T-cell (primary cell): ENCODE measurements at regions not wholly inside any gene's neighbourhood (a gene's known extent, or its start where the extent isn't known, plus 50 kb on each side); places are given as distances from the start of the nearest gene placed in this dataset.

Experiments
- ATAC-seq, 4 experiments: fragments of 200-7000 bp in 3 of 4; fragments of 150-1000 bp in 1 of 4; cut with Tn5 transposase; replicated peaks in 1 of 4; 1 replicate in 3 of 4; 2 replicates in 1 of 4; pipeline ENCODE4 v1.10.0; 2021; ENCODE audit warnings: moderate library complexity in 3 of 4, mild to moderate bottlenecking in 2 of 4, moderate number of reproducible peaks in 1 of 4
- CTCF ChIA-PET, 2 donors: fragments of 300-600 bp; sonication (Branson Sonifier 250); formaldehyde crosslinking; loops; one replicate each; lab custom pipeline; 2022; ENCODE audit warnings: antibody characterized with exemption in 2 of 2; lab: Charles Lee
- POLR2A ChIA-PET, 2 donors: fragments of 300-600 bp; sonication (Branson Sonifier 250); formaldehyde crosslinking; loops; one replicate each; lab custom pipeline; 2022; ENCODE audit warnings: antibody characterized with exemption in 2 of 2; lab: Charles Lee
- DNase-seq, 35 experiments: peaks; one replicate each; pipeline versions ENCODE4 v3.0.0 to v3.0.0-alpha.2; 2013 to 2023
- H3K27ac ChIP-seq: one replicate; pipeline ENCODE4 v1.5.1; 2013; ENCODE audit warnings: low read length
- H3K27me3 ChIP-seq, 2 experiments: replicated peaks in 1 of 2; 1 replicate in 1 of 2; 2 replicates in 1 of 2; pipeline versions ENCODE4 v1.6.1 to v1.7.0; 2013; ENCODE audit warnings: low read length in 1 of 2, mixed read lengths in 1 of 2; ENCODE audit not compliant: control insufficient read depth in 2 of 2, insufficient read depth in 2 of 2; ENCODE audit errors: extremely low read depth in 1 of 2
- H3K36me3 ChIP-seq, 2 donors: 1 replicate in 1 of 2; 2 replicates in 1 of 2; pipeline versions ENCODE4 v1.6.1 to v1.7.0; 2013; ENCODE audit warnings: low read length in 1 of 2; ENCODE audit not compliant: control insufficient read depth in 2 of 2, insufficient read depth in 1 of 2; ENCODE audit errors: extremely low read depth in 1 of 2
- H3K4me1 ChIP-seq, 2 experiments: 1 replicate in 1 of 2; 2 replicates in 1 of 2; pipeline versions ENCODE4 v1.6.1 to v1.7.0; 2013; ENCODE audit warnings: low read length in 2 of 2, mixed read lengths in 1 of 2; ENCODE audit not compliant: insufficient read depth in 2 of 2, control insufficient read depth in 1 of 2; ENCODE audit errors: extremely low read depth in 1 of 2
- H3K4me3 ChIP-seq, 2 donors: 1 replicate in 1 of 2; 2 replicates in 1 of 2; pipeline versions ENCODE4 v1.5.1 to v1.7.0; 2013; ENCODE audit warnings: mild to moderate bottlenecking in 2 of 2, low read length in 1 of 2, moderate library complexity in 1 of 2; ENCODE audit not compliant: control insufficient read depth in 1 of 2; ENCODE audit errors: extremely low read depth in 1 of 2
- H3K9me3 ChIP-seq: 2 replicates; pipeline ENCODE4 v1.7.0; 2013
- H3K27ac Mint-ChIP-seq, 2 donors: one replicate each; pipeline ENCODE4 v1.8.0; 2020 to 2021; ENCODE audit warnings: mild to moderate bottlenecking in 2 of 2, mixed read lengths in 2 of 2
- H3K27me3 Mint-ChIP-seq, 2 donors: one replicate each; pipeline ENCODE4 v1.8.0; 2021 to 2022; ENCODE audit warnings: mixed read lengths in 2 of 2
- H3K36me3 Mint-ChIP-seq: one replicate; pipeline ENCODE4 v1.8.0; 2021; ENCODE audit warnings: mixed read lengths
- H3K4me1 Mint-ChIP-seq, 3 donors: one replicate each; pipeline ENCODE4 v1.8.0; 2020 to 2022; ENCODE audit warnings: mixed read lengths in 3 of 3, mild to moderate bottlenecking in 1 of 3
- H3K4me3 Mint-ChIP-seq, 3 donors: one replicate each; pipeline ENCODE4 v1.8.0; 2020 to 2022; ENCODE audit warnings: mild to moderate bottlenecking in 3 of 3, mixed read lengths in 3 of 3, moderate library complexity in 3 of 3
- H3K9me3 Mint-ChIP-seq, 3 donors: one replicate each; pipeline ENCODE4 v1.8.0; 2020 to 2022; ENCODE audit warnings: mixed read lengths in 3 of 3
- WGBS: methylation state at CpG from one replicate; pipeline ENCODE4 v1.1.5; 2013; ENCODE audit warnings: missing lambda C conversion rate; ENCODE audit not compliant: insufficient coverage; 5-methylcytosine and 5-hydroxymethylcytosine counted together

DNA sequence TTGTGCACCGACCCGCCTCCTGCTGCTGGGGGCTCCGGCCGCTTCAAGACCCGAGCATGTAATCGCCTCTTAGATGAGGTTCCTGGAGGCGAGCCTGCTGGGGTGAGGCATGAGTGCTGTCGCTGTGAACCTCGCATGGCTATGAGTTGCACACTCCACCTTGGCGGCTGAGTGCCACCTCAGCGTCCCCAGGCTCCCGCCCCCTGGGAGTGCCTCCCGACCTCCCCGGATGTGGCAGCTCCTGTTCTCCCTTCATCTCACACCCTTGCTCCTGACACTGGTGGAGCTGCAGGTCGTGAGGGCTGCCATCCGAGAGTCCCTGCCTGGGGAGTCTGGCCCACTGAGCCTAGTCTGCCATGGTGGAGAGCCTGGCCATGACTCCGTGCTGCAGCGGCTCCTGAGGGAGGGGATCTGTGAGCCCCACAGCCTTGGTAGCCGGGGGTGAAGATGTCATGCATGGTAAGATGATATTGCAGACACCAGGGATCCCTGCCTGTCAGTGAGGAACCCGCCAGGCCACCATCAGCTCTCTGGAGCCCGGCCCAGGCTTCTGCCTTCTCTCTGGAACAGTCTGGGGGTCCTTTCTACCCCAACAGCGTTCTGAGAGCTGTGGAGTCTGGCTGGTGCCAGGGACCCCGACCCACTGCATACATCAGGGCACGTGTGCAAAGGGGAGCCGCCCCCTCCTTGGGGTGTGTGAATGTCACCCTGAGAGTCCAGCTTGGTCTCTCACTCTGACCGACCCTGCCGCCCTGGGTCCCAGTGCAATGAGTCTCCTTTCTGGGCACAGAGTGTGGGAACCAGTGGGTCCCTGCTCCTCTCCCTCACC is 61.6 kb upstream of the HS6ST1 start:
- Histone ChIP-seq H3K4me3 (no peak overlapping the region), H3K27me3 (peaks cover 0 to 68% of the 10 kb centered on the region in 2 experiments), H3K9me3 (no peaks in the 10 kb centered on the region), H3K27ac (no peak overlapping the region), H3K36me3 (no peaks in the 10 kb centered on the region), H3K4me1 (peaks cover 0 to 16% of the 10 kb centered on the region in 2 experiments)
- no peaks in the 10 kb centered on the region for H3K36me3 Mint-ChIP-seq
- H3K27ac Mint-ChIP-seq: no peak overlapping the region
- WGBS: 83% methylated on average over 26 of the region's 27 CpGs
- peaks cover 0 to 4% (median 3%) of the 10 kb centered on the region in 3 donors for H3K4me1 Mint-ChIP-seq
- ChIA-PET POLR2A (no interaction called here), CTCF (no interaction called here)
- H3K9me3 Mint-ChIP-seq: no peaks in the 10 kb centered on the region
- no peak for ATAC-seq
- H3K4me3 Mint-ChIP-seq: no peak overlapping the region
- peaks cover 0 to 3% of the 10 kb centered on the region in 2 donors for H3K27me3 Mint-ChIP-seq
- DNase-seq: peak in 2 of 35 experiments; percentile 3 to 22

DNA sequence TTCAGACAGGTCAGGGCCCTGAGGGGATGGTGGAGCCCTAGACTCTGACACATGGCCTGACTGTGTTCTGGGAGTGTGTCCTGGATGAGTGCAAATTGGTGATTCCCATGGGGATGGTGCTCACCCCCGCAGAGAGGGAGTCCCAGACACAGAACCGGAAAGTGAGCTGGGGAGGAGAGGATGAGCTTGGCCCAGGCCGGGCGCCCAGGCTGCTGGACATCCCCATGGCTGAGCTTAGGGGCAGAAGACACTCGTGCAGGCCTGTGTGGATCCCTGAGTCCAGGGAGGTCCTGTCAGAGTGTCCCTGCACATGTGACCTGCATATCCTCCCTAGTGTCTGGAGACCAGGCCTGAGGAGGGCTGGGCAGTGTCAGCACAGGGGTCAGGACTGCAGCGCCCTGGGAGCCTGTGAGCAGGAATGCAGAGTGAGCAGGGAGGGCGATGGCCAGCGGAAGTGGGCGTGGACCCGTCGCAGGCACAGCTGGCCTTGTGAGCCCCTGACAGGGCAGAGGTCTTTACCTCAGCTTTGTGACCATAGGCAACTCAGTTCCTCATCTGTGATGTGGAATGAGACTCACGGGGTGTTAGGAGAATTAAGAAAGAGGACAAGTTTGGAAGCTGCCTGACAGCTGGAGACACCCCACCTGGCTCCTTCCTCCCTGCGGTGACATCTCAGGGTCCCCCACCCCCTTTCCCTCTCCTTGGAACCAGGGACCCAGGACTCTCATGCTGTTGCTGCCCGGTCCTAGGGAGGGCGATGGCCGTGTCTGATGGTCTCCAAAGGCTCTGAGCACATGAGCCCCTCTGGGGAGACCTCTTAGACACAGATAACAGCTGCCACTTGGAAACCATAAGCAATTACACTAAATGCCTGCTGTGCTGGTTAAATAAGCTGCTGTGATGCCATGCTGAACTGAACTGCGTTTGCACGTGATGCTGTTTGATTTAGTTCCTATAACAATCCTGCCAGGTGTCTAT is 62.6 kb upstream of the HS6ST1 start:
- H3K36me3 Mint-ChIP-seq: no peaks in the 10 kb centered on the region
- no peaks in the 10 kb centered on the region for H3K9me3 Mint-ChIP-seq
- Histone ChIP-seq H3K36me3 (no peaks in the 10 kb centered on the region), H3K4me1 (peaks cover 0 to 16% of the 10 kb centered on the region in 2 experiments), H3K27me3 (peaks cover 0 to 68% of the 10 kb centered on the region in 2 experiments), H3K4me3 (no peak overlapping the region), H3K9me3 (no peaks in the 10 kb centered on the region), H3K27ac (no peak overlapping the region)
- peaks cover 0 to 4% (median 3%) of the 10 kb centered on the region in 3 donors for H3K4me1 Mint-ChIP-seq
- H3K4me3 Mint-ChIP-seq: no peak overlapping the region
- CTCF ChIA-PET: interaction anchor here in 1 of 2 donors (0.7 kb wide), 1 partner anchor 9 kb away, joined by 3 read pairs; no protein-coding TSS in a partner anchor
- POLR2A ChIA-PET: no interaction called here
- peaks cover 0 to 3% of the 10 kb centered on the region in 2 donors for H3K27me3 Mint-ChIP-seq
- ATAC-seq (no peak), DNase-seq (no peak)
- 86% methylated on average over 14 of the region's 18 CpGs for WGBS
- no peak overlapping the region for H3K27ac Mint-ChIP-seq

DNA sequence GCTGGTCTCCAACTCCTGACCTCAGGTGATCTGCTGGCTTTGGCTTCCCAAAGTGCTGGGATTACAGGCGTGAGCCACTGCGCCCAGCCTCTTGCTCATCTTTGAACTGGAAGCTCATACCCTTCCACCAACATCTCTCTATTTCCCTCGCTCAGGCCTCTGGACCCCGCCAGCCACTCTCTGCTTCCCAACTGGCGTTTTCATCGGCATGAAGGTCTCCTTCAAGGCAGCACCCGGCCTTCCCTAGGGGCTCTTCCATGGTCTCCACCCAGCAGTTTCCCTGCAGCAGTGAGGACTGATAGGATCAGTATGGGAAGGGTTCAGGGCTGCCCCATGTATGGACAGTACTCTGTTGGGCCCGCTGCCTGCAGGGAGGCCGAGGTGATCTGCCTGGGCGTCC is 65.8 kb upstream of the HS6ST1 start:
- no peak overlapping the region for H3K4me3 ChIP-seq
- H3K9me3 ChIP-seq: no peaks in the 10 kb centered on the region
- no peaks in the 10 kb centered on the region for H3K36me3 Mint-ChIP-seq
- H3K4me1 ChIP-seq: peaks cover 0 to 16% of the 10 kb centered on the region in 2 experiments
- no peak overlapping the region for H3K27ac Mint-ChIP-seq
- H3K27ac ChIP-seq: no peak overlapping the region
- 94% methylated on average over 8 of the region's 10 CpGs for WGBS
- H3K27me3 Mint-ChIP-seq: peaks cover 0 to 4% of the 10 kb centered on the region in 2 donors
- DNase-seq: no peak
- no peak for ATAC-seq
- CTCF ChIA-PET: no interaction called here
- no peaks in the 10 kb centered on the region for H3K36me3 ChIP-seq
- no peaks in the 10 kb centered on the region for H3K9me3 Mint-ChIP-seq
- H3K27me3 ChIP-seq: peaks cover 0 to 41% of the 10 kb centered on the region in 2 experiments
- POLR2A ChIA-PET: interaction anchor here in 1 of 2 donors (0.6 kb wide), 1 partner anchor 126 kb away, joined by 3 read pairs; no protein-coding TSS in a partner anchor
- no peak overlapping the region for H3K4me3 Mint-ChIP-seq
- peaks cover 0 to 4% (median 3%) of the 10 kb centered on the region in 3 donors for H3K4me1 Mint-ChIP-seq

DNA sequence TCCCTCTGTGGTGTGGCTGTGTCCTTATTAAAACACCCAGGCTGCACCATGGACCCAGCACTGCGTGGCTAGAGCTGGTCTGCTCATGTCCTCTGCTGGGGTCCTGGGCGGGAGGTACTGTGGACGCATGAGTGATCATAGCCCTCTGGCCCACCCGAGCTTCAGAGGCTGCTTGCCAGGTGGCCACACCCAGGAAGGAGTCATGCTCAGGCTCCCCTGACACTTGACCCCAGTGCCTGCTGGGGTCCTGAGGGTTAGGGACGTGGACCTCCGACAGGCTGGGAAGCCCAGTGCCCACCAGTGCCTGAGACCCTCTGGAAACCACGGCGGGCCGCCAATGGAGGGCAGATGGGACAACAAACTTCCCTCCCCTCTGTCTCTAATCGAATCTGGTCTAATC is 66.3 kb upstream of the HS6ST1 start:
- no peaks in the 10 kb centered on the region for H3K9me3 ChIP-seq
- no peak overlapping the region for H3K27ac Mint-ChIP-seq

DNA sequence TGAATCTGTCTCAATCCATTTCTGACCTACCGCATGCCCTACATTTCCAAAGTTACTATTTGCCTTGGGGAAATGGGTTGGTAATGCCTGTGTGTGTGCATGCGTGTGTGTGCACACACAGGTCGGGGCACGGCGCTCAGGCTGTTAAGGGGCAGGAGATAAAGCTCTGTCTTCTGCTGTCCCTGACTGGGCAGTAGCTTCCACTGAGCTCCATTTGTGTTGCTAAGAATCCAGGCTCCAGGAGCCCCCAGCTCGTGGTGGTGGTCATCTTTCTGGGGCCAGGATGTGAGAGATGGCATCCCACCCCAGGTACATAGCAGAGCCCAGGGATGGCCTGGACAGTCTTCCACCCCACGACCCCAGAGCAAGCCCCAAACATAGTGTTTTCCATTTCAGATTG is 66.7 kb upstream of the HS6ST1 start:
- Histone ChIP-seq H3K9me3 (no peaks in the 10 kb centered on the region), H3K36me3 (no peaks in the 10 kb centered on the region), H3K4me3 (no peak overlapping the region), H3K4me1 (peaks cover 0 to 16% of the 10 kb centered on the region in 2 experiments), H3K27ac (no peak overlapping the region), H3K27me3 (peaks cover 0 to 34% of the 10 kb centered on the region in 2 experiments)
- H3K4me1 Mint-ChIP-seq: peaks cover 0 to 4% (median 3%) of the 10 kb centered on the region in 3 donors
- H3K36me3 Mint-ChIP-seq: no peaks in the 10 kb centered on the region
- H3K9me3 Mint-ChIP-seq: no peaks in the 10 kb centered on the region
- DNase-seq (no peak), ATAC-seq (no peak)
- H3K4me3 Mint-ChIP-seq: no peak overlapping the region
- H3K27ac Mint-ChIP-seq: no peak overlapping the region
- CTCF ChIA-PET: no interaction called here
- peaks cover 0 to 4% of the 10 kb centered on the region in 2 donors for H3K27me3 Mint-ChIP-seq
- POLR2A ChIA-PET: no interaction called here
- WGBS: 82% methylated on average over 5 of the region's 7 CpGs

More for the DNA sequence above, 66.3 kb upstream of the HS6ST1 start:
- CTCF ChIA-PET: no interaction called here
- Histone ChIP-seq H3K4me3 (no peak overlapping the region), H3K36me3 (no peaks in the 10 kb centered on the region), H3K4me1 (peaks cover 0 to 16% of the 10 kb centered on the region in 2 experiments), H3K27me3 (peaks cover 0 to 38% of the 10 kb centered on the region in 2 experiments), H3K27ac (no peak overlapping the region)
- H3K9me3 Mint-ChIP-seq: no peaks in the 10 kb centered on the region
- POLR2A ChIA-PET: no interaction called here
- DNase-seq (no peak), ATAC-seq (no peak)
- H3K36me3 Mint-ChIP-seq: no peaks in the 10 kb centered on the region
- peaks cover 0 to 4% (median 3%) of the 10 kb centered on the region in 3 donors for H3K4me1 Mint-ChIP-seq
- H3K27me3 Mint-ChIP-seq: peaks cover 0 to 4% of the 10 kb centered on the region in 2 donors
- 87% methylated on average over 6 of the region's 10 CpGs for WGBS
- H3K4me3 Mint-ChIP-seq: no peak overlapping the region

DNA sequence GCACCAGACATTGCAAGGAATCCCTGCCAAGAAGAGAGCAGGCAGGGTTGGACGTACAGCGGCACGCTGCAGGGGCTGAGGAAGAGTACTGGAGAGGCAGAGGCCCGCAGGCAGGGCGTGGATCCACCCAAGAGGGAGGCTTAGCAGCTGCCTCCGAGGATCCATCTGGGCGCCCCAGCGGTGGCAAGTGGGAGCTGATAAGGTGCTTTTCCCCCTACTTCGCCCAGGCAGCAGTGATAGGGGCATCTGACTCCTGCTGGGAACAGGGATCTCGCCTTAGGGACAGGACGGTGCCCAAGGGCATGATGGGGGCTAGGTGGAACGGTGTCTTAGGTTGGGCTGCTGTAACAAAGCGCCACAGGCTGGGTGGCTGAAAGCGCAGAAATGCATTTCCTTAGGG is 67.4 kb upstream of the HS6ST1 start:
- H3K4me3 Mint-ChIP-seq: no peak overlapping the region
- CTCF ChIA-PET: interaction anchor here in 1 of 2 donors (0.7 kb wide), 1 partner anchor 928 kb away, joined by 3 read pairs; no protein-coding TSS in a partner anchor
- no peak for ATAC-seq

More for the DNA sequence above, 67.4 kb upstream of the HS6ST1 start:
- Histone ChIP-seq H3K36me3 (no peaks in the 10 kb centered on the region), H3K4me1 (peaks cover 0 to 13% of the 10 kb centered on the region in 2 experiments), H3K9me3 (no peaks in the 10 kb centered on the region), H3K27ac (no peak overlapping the region), H3K4me3 (no peak overlapping the region), H3K27me3 (peaks cover 0 to 27% of the 10 kb centered on the region in 2 experiments)
- WGBS: 89% methylated on average over 14 of the region's 14 CpGs
- no peaks in the 10 kb centered on the region for H3K9me3 Mint-ChIP-seq
- DNase-seq: no peak
- H3K36me3 Mint-ChIP-seq: no peaks in the 10 kb centered on the region
- peaks cover 0 to 2% of the 10 kb centered on the region in 2 donors for H3K27me3 Mint-ChIP-seq
- POLR2A ChIA-PET: no interaction called here
- peaks cover 0 to 4% (median 3%) of the 10 kb centered on the region in 3 donors for H3K4me1 Mint-ChIP-seq
- H3K27ac Mint-ChIP-seq: no peak overlapping the region
